Dermis microvascular lymphatic vessel endothelial cell (primary cell): ENCODE measurements at regions not wholly inside any gene's neighbourhood (a gene's known extent, or its start where the extent isn't known, plus 50 kb on each side); places are given as distances from the start of the nearest gene placed in this dataset.

Experiments
- DNase-seq, 2 donors: peaks; one replicate each; pipeline versions ENCODE4 v3.0.0 to v3.0.0-alpha.2; 2010; ENCODE audit warnings: low read depth in 2 of 2

GRCh38 chr4:74613266-74613665, 168.3 kb downstream of the AREG start:
- DNase-seq: no peak

- no peak for DNase-seq
These were observed 170.5 kb downstream of the AREG start for GRCh38 chr4:74615411-74615810.

- peak in 1 of 2 donors; percentile 70 for DNase-seq
These were observed 173.2 kb downstream of the AREG start for GRCh38 chr4:74618166-74618565.

- peak in 1 of 2 donors; percentile 70 for DNase-seq
These were observed 173.7 kb downstream of the AREG start for GRCh38 chr4:74618659-74619058.

GRCh38 chr4:74619931-74620702, 174.2 kb downstream of the BTC start:
- DNase-seq: peak in 1 of 2 donors; percentile 49

GRCh38 chr4:74621616-74622015, 172.7 kb downstream of the BTC start:
- DNase-seq: peak in 1 of 2 donors; percentile 59

GRCh38 chr4:74623041-74623440, 171.3 kb downstream of the BTC start:
- peak; percentile 76 to 86 for DNase-seq

- peak; percentile 84 to 93 for DNase-seq
These were observed 169.8 kb downstream of the BTC start for GRCh38 chr4:74624351-74625151.

- DNase-seq: peak in 1 of 2 donors; percentile 72
These were observed 168.3 kb downstream of the BTC start for GRCh38 chr4:74625981-74626380.

- DNase-seq: no peak
These were observed 167.2 kb downstream of the BTC start for GRCh38 chr4:74627093-74627492.

- no peak for DNase-seq
These were observed 166.8 kb downstream of the BTC start for GRCh38 chr4:74627504-74627903.

GRCh38 chr4:74628852-74629620, 165.3 kb downstream of the BTC start:
- DNase-seq: no peak

- no peak for DNase-seq
These were observed 163.8 kb downstream of the BTC start for GRCh38 chr4:74630551-74630950.

GRCh38 chr4:74631338-74631737, 163.0 kb downstream of the BTC start:
- DNase-seq: peak in 1 of 2 donors; percentile 44

GRCh38 chr4:74631988-74632387, 162.3 kb downstream of the BTC start:
- peak in 1 of 2 donors; percentile 47 for DNase-seq

GRCh38 chr4:74632634-74633033, 161.7 kb downstream of the BTC start:
- DNase-seq: peak; percentile 72 to 96

- no peak for DNase-seq
These were observed 159.2 kb downstream of the BTC start for GRCh38 chr4:74635074-74635473.

- no peak for DNase-seq
These were observed 158.7 kb downstream of the BTC start for GRCh38 chr4:74635490-74636123.

GRCh38 chr4:74638001-74638400, 156.3 kb downstream of the BTC start:
- no peak for DNase-seq

GRCh38 chr4:74638689-74639088, 155.6 kb downstream of the BTC start:
- no peak for DNase-seq

- peak in 1 of 2 donors; percentile 88 for DNase-seq
These were observed 154.0 kb downstream of the BTC start for GRCh38 chr4:74640111-74640903.
